CD4-positive, alpha-beta memory T cell (primary cell): ENCODE measurements at regions not wholly inside any gene's neighbourhood (a gene's known extent, or its start where the extent isn't known, plus 50 kb on each side); places are given as distances from the start of the nearest gene placed in this dataset.
"Not testable (repeated sequence)": the region's sequence is repeated elsewhere in the genome, so short reads cannot be mapped to it uniquely, and the experiment has no call there.

ENCODE experiments used
- CTCF ChIA-PET: fragments of 350-600 bp; sonication (Branson Sonifier 250); formaldehyde crosslinking; loops from one replicate; lab custom pipeline; 2021; ENCODE audit warnings: inconsistent platforms; ENCODE audit not compliant: partially characterized antibody; lab: Charles Lee
- POLR2A ChIA-PET: fragments of 350-600 bp; sonication (Branson Sonifier 250); formaldehyde crosslinking; loops from one replicate; lab custom pipeline; 2021; ENCODE audit not compliant: partially characterized antibody; lab: Charles Lee
- DNase-seq, 5 donors: peaks; one replicate each; pipeline versions ENCODE4 v3.0.0 to v3.0.0-alpha.2; 2020 to 2022; ENCODE audit warnings: mixed read lengths in 1 of 5
- H3K27ac ChIP-seq: one replicate; pipeline ENCODE4 v1.7.0; 2013; ENCODE audit warnings: low read depth, low read length
- H3K27me3 ChIP-seq: 2 replicates; pipeline ENCODE4 v1.7.0; 2013; ENCODE audit warnings: mild to moderate bottlenecking, low read length, moderate library complexity; ENCODE audit not compliant: insufficient read depth
- H3K36me3 ChIP-seq: 2 replicates; pipeline ENCODE4 v1.7.0; 2013; ENCODE audit warnings: mild to moderate bottlenecking, low read length, moderate library complexity; ENCODE audit not compliant: insufficient read depth
- H3K4me1 ChIP-seq: 2 replicates; pipeline ENCODE4 v1.7.0; 2013; ENCODE audit warnings: mild to moderate bottlenecking, low read length, moderate library complexity; ENCODE audit not compliant: insufficient read depth
- H3K4me3 ChIP-seq, 2 donors: one replicate each; pipeline ENCODE4 v1.7.0; 2013; ENCODE audit warnings: low read length in 2 of 2, mild to moderate bottlenecking in 1 of 2
- H3K9me3 ChIP-seq, 2 donors: one replicate each; pipeline ENCODE4 v1.7.0; 2013; ENCODE audit warnings: low read length in 2 of 2, control low read depth in 1 of 2; ENCODE audit not compliant: control insufficient read depth in 1 of 2
- H3K27ac Mint-ChIP-seq, 7 donors: one replicate each; pipeline ENCODE4 v1.8.0; 2020 to 2021; ENCODE audit warnings: mixed read lengths in 7 of 7, mild to moderate bottlenecking in 6 of 7, inconsistent platforms in 3 of 7, moderate library complexity in 3 of 7
- H3K27me3 Mint-ChIP-seq, 2 donors: one replicate each; pipeline ENCODE4 v1.8.0; 2020 to 2021; ENCODE audit warnings: mixed read lengths in 2 of 2
- H3K36me3 Mint-ChIP-seq, 2 donors: one replicate each; pipeline ENCODE4 v1.8.0; 2020 to 2021; ENCODE audit warnings: mixed read lengths in 2 of 2, inconsistent platforms in 1 of 2, mild to moderate bottlenecking in 1 of 2
- H3K4me1 Mint-ChIP-seq, 4 donors: one replicate each; pipeline ENCODE4 v1.8.0; 2020 to 2021; ENCODE audit warnings: mixed read lengths in 4 of 4, mild to moderate bottlenecking in 1 of 4
- H3K4me3 Mint-ChIP-seq, 8 donors: one replicate each; pipeline ENCODE4 v1.8.0; 2020 to 2021; ENCODE audit warnings: mixed read lengths in 8 of 8, mild to moderate bottlenecking in 7 of 8, moderate library complexity in 6 of 8, inconsistent platforms in 3 of 8
- H3K9me3 Mint-ChIP-seq, 8 donors: one replicate each; pipeline ENCODE4 v1.8.0; 2020 to 2021; ENCODE audit warnings: mixed read lengths in 8 of 8, mild to moderate bottlenecking in 5 of 8, inconsistent platforms in 3 of 8, moderate library complexity in 1 of 8
- intact Hi-C: fragments of 100-400 bp; cut with micrococcal nuclease; formaldehyde crosslinking; loops from one replicate; pipeline ENCODE4 v1.15.1; 2023

GRCh38 chr15:84112025-84112424 lies 123.5 kb upstream of the GOLGA6L4 start:
- H3K9me3 Mint-ChIP-seq = peaks cover 0 to 1% (median 0%) of the 10 kb centered on the region in 8 donors
- Histone ChIP-seq H3K4me3 (no peak overlapping the region), H3K27ac (no peak overlapping the region), H3K4me1 (no peaks in the 10 kb centered on the region), H3K27me3 (no peaks in the 10 kb centered on the region), H3K36me3 (no peaks in the 10 kb centered on the region), H3K9me3 (no peaks in the 10 kb centered on the region)
- H3K36me3 Mint-ChIP-seq = no peaks in the 10 kb centered on the region
- no peaks in the 10 kb centered on the region for H3K4me1 Mint-ChIP-seq
- no peak overlapping the region for H3K4me3 Mint-ChIP-seq
- ChIA-PET CTCF (no interaction called here), POLR2A (no interaction called here)
- intact Hi-C loops = no loop called here
- H3K27me3 Mint-ChIP-seq = peaks cover 13 to 16% of the 10 kb centered on the region in 2 donors
- no peak overlapping the region for H3K27ac Mint-ChIP-seq
- no peak for DNase-seq

- H3K27me3 ChIP-seq = no peaks in the 10 kb centered on the region
- CTCF ChIA-PET = no interaction called here
- no peaks in the 10 kb centered on the region for H3K9me3 ChIP-seq
- Mint-ChIP-seq H3K27me3 (peaks cover 13 to 16% of the 10 kb centered on the region in 2 donors), H3K9me3 (peaks cover 0 to 1% (median 0%) of the 10 kb centered on the region in 8 donors), H3K4me1 (no peaks in the 10 kb centered on the region), H3K27ac (no peak overlapping the region), H3K4me3 (no peak overlapping the region), H3K36me3 (no peaks in the 10 kb centered on the region)
- H3K4me1 ChIP-seq = no peaks in the 10 kb centered on the region
- intact Hi-C loops = no loop called here
- POLR2A ChIA-PET = no interaction called here
- no peak overlapping the region for H3K4me3 ChIP-seq
- DNase-seq = no peak
- no peak overlapping the region for H3K27ac ChIP-seq
- H3K36me3 ChIP-seq = no peaks in the 10 kb centered on the region
These were observed 121.7 kb upstream of the GOLGA6L4 start for GRCh38 chr15:84113919-84114318.

- H3K4me1 Mint-ChIP-seq, H3K9me3 ChIP-seq, POLR2A ChIA-PET, H3K27ac Mint-ChIP-seq, H3K27me3 ChIP-seq, H3K36me3 Mint-ChIP-seq, H3K4me3 Mint-ChIP-seq, H3K9me3 Mint-ChIP-seq, H3K4me1 ChIP-seq, H3K36me3 ChIP-seq, H3K27ac ChIP-seq, DNase-seq, intact Hi-C loops, CTCF ChIA-PET, H3K4me3 ChIP-seq: not testable (repeated sequence)
- H3K27me3 Mint-ChIP-seq = peaks cover 10 to 19% of the 10 kb centered on the region in 2 donors
These were observed 120.9 kb upstream of the GOLGA6L4 start for GRCh38 chr15:84114680-84115079.

- H3K27me3 ChIP-seq, H3K4me3 ChIP-seq, H3K27ac Mint-ChIP-seq, H3K36me3 Mint-ChIP-seq, H3K36me3 ChIP-seq, intact Hi-C loops, H3K4me1 Mint-ChIP-seq, H3K4me3 Mint-ChIP-seq, POLR2A ChIA-PET, H3K27ac ChIP-seq, H3K9me3 Mint-ChIP-seq, H3K4me1 ChIP-seq, CTCF ChIA-PET, DNase-seq, H3K9me3 ChIP-seq: not testable (repeated sequence)
- H3K27me3 Mint-ChIP-seq = peaks cover 10 to 13% of the 10 kb centered on the region in 2 donors
These were observed 116.2 kb upstream of the GOLGA6L4 start for GRCh38 chr15:84119351-84119750.

GRCh38 chr15:84120903-84121302 lies 114.7 kb upstream of the GOLGA6L4 start:
- H3K4me3 ChIP-seq, H3K36me3 ChIP-seq, H3K4me1 ChIP-seq, CTCF ChIA-PET, H3K9me3 Mint-ChIP-seq, POLR2A ChIA-PET, H3K27ac Mint-ChIP-seq, H3K4me1 Mint-ChIP-seq, H3K9me3 ChIP-seq, H3K27me3 ChIP-seq, H3K36me3 Mint-ChIP-seq, H3K4me3 Mint-ChIP-seq, intact Hi-C loops, H3K27ac ChIP-seq, DNase-seq: not testable (repeated sequence)
- peaks cover 9 to 13% of the 10 kb centered on the region in 2 donors for H3K27me3 Mint-ChIP-seq

- CTCF ChIA-PET, POLR2A ChIA-PET, H3K36me3 Mint-ChIP-seq, H3K27ac Mint-ChIP-seq, H3K4me3 ChIP-seq, H3K27ac ChIP-seq, H3K9me3 Mint-ChIP-seq, H3K9me3 ChIP-seq, H3K4me1 ChIP-seq, H3K27me3 ChIP-seq, H3K4me1 Mint-ChIP-seq, intact Hi-C loops, H3K36me3 ChIP-seq, DNase-seq, H3K4me3 Mint-ChIP-seq: not testable (repeated sequence)
- peaks cover 7 to 14% of the 10 kb centered on the region in 2 donors for H3K27me3 Mint-ChIP-seq
These were observed 106.9 kb upstream of the GOLGA6L4 start for GRCh38 chr15:84128706-84129105.

- H3K27ac Mint-ChIP-seq, DNase-seq, H3K36me3 Mint-ChIP-seq, H3K9me3 Mint-ChIP-seq, H3K27ac ChIP-seq, H3K4me1 ChIP-seq, H3K4me1 Mint-ChIP-seq, H3K36me3 ChIP-seq, POLR2A ChIA-PET, H3K27me3 ChIP-seq, intact Hi-C loops, H3K4me3 ChIP-seq, H3K9me3 ChIP-seq, H3K4me3 Mint-ChIP-seq, CTCF ChIA-PET: not testable (repeated sequence)
- H3K27me3 Mint-ChIP-seq = peaks cover 10 to 21% of the 10 kb centered on the region in 2 donors
These were observed 105.3 kb upstream of the GOLGA6L4 start for GRCh38 chr15:84130098-84130831.
